AG04450 (cell line): ENCODE measurements at regions not wholly inside any gene's neighbourhood (a gene's known extent, or its start where the extent isn't known, plus 50 kb on each side); places are given as distances from the start of the nearest gene placed in this dataset.

Source experiments
- CTCF ChIA-PET: fragments of 300-600, 350-600 bp; formaldehyde crosslinking; extraction: SDS; loops from one replicate; lab custom pipeline; 2022; ENCODE audit warnings: antibody characterized with exemption, inconsistent platforms; lab: Charles Lee
- POLR2A ChIA-PET: fragments of 350-600 bp; formaldehyde crosslinking; extraction: SDS; loops from one replicate; lab custom pipeline; 2021; ENCODE audit warnings: antibody characterized with exemption, inconsistent platforms; lab: Yijun Ruan, JAX
- DNase-seq: peaks from one replicate; pipeline ENCODE4 v3.0.0-alpha.2; 2011; ENCODE audit warnings: low read depth, low spot score
- H3K27ac ChIP-seq: one replicate; pipeline ENCODE4 v1.5.1; 2012; ENCODE audit warnings: low read depth, low read length, control low read depth
- H3K27me3 ChIP-seq: one replicate; pipeline ENCODE4 v1.6.0; 2012; ENCODE audit warnings: low read length; ENCODE audit not compliant: control insufficient read depth, insufficient read depth
- H3K4me3 ChIP-seq: 2 replicates; pipeline ENCODE4 v1.5.1; 2011; ENCODE audit warnings: mild to moderate bottlenecking, low read depth, low read length, control low read depth
- H3K9me3 ChIP-seq: 2 replicates; pipeline ENCODE4 v1.5.1; 2012; ENCODE audit warnings: low read length; ENCODE audit not compliant: control insufficient read depth, insufficient read depth
- CTCF ChIP-seq: IDR thresholded peaks from 2 replicates; pipeline ENCODE4 v1.5.1; 2011; ENCODE audit warnings: low read depth, low read length, control low read depth, inconsistent platforms

DNA sequence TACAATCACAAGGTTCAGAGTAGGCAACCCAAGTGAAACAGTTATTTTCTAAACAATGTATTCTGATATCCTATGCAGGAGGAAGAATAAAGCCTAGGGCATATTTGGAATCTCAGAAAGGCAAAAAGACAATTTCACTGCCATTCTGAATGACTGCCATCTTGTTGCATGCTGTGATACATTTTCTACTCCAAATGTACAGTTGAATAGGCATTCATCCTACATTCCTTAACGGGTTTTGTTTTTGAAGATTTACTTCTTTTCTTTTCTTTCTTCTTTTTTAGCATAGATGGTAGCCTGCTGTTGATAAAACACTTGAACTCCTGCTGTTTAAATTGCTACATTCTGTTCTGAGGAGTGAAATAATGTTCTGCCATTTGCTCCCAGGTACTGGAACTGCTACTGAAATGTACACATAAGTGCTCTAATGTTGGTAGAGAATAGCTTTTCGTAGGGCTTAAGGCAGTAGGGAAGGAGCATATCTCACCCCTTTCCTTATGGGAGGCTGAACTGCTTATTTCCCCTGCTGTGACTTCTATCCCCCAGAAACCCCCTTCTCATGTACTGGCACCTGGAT lies 506.8 kb downstream of the DNAJB9 start:
- Histone ChIP-seq H3K4me3 (no peak overlapping the region), H3K9me3 (no peaks in the 10 kb centered on the region; the same call in 1 of the 2 replicates), H3K27ac (no peak overlapping the region), H3K27me3 (no peaks in the 10 kb centered on the region)
- CTCF ChIA-PET = no interaction called here
- no peak for DNase-seq
- POLR2A ChIA-PET = no interaction called here
- no peak for TF ChIP-seq CTCF

DNA sequence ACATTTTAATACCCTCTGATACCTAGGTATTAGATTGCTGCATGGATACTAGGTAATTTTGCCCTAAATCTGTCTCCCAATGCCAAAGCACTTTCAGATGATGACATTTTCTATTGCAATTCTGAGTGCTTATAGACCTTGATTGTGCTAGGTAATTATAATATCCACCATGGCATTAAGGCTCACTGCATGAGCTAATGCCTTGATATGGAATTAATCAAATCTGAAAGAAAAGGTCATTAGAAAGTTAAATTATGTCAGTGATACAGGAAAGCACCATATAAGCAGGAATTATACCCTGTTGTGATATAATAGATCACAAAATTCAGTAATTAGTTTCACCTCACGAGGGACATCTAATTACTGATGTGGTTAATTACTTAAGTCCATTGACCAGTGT lies 521.4 kb downstream of the DNAJB9 start:
- Histone ChIP-seq H3K27ac (no peak overlapping the region), H3K4me3 (no peak overlapping the region), H3K9me3 (peaks cover 4% of the 10 kb centered on the region), H3K27me3 (no peaks in the 10 kb centered on the region)
- CTCF ChIA-PET = no interaction called here
- no peak for TF ChIP-seq CTCF
- no peak for DNase-seq
- POLR2A ChIA-PET = no interaction called here

DNA sequence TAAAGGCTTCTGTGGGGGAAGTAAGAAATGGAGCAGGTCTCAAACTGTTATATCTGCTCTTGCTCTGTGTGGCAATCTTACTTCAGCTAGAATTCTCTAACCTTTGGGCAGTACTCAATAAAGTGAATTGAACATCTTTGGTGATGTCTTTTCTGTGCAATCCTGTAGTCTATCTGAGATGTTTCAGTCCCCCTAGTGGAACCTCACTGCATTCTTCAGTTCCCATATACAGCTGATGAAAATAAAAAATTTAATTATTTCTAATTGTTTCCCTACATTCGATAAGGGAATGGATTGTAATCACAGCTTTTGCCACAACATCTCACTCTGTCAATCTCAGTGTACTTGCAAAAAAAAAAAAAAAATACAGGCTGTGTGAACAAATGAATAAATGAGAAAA lies 522.6 kb downstream of the DNAJB9 start:
- Histone ChIP-seq H3K9me3 (peaks cover 4% of the 10 kb centered on the region), H3K4me3 (no peak overlapping the region), H3K27ac (no peak overlapping the region), H3K27me3 (no peaks in the 10 kb centered on the region)
- TF ChIP-seq CTCF = no peak
- DNase-seq = no peak
- CTCF ChIA-PET = no interaction called here
- POLR2A ChIA-PET = no interaction called here

- DNase-seq = no peak
- Histone ChIP-seq H3K27me3 (no peaks in the 10 kb centered on the region), H3K27ac (no peak overlapping the region), H3K9me3 (no peaks in the 10 kb centered on the region), H3K4me3 (no peak overlapping the region)
- ChIA-PET POLR2A (no interaction called here), CTCF (no interaction called here)
- TF ChIP-seq CTCF = no peak
Observed at GRCh38 chr7:109101332-109101731, 531.7 kb downstream of the DNAJB9 start.

DNA sequence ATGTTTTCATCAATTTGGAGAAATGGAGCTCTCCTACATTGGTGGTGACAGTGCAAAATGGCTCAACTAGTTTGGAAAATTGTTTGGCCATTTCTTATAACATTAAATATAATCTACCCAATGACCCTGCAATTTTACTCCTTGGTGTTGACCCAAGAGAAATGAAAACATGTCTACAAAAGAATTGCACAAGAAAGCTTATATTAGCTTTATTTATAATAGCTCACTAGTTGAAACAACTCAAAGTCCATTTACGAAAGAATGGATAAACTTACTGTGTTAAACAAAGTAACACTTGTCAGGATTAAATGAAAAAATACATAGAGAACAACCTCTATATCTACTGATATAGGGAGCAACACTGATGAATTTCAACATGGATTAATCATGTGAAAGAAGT lies 539.9 kb downstream of the DNAJB9 start:
- POLR2A ChIA-PET = no interaction called here
- TF ChIP-seq CTCF = no peak
- Histone ChIP-seq H3K27ac (no peak overlapping the region), H3K4me3 (no peak overlapping the region), H3K27me3 (no peaks in the 10 kb centered on the region), H3K9me3 (no peaks in the 10 kb centered on the region)
- CTCF ChIA-PET = no interaction called here
- no peak for DNase-seq
